ENCODE measurements at regions not wholly inside any gene's neighbourhood (a gene's known extent, or its start where the extent isn't known, plus 50 kb on each side); places are given as distances from the start of the nearest gene placed in this dataset.
"Not testable (repeated sequence)": the region's sequence is repeated elsewhere in the genome, so short reads cannot be mapped to it uniquely, and the experiment has no call there.

- Histone ChIP-seq H3K4me1 (no peaks in the 10 kb centered on the region), H3K4me3 (no peak overlapping the region), H3K9me3 (no peaks in the 10 kb centered on the region), H3K27ac (no peak overlapping the region), H3K36me3 (no peaks in the 10 kb centered on the region), H3K27me3 (no peaks in the 10 kb centered on the region)
- no peak for TF ChIP-seq CTCF (IDR thresholded peaks at IDR 0.05)
- TF ChIP-seq POLR2A (IDR thresholded peaks at IDR 0.05), result no peak
- no peak for TF ChIP-seq POLR2AphosphoS5 (IDR thresholded peaks at IDR 0.05)
- DNase-seq (ENCODE audit: low spot score in 2 of 2), result no peak
- intact Hi-C loops (cut with DNase I; ENCODE audit: low total_unique reads), result loop anchor here (5.0 kb wide), 1 partner anchor 724 kb away; no protein-coding TSS in a partner anchor
Observed at GRCh38 chr2:220775856-220776488, 796.1 kb downstream of the EPHA4 start.

- not testable (repeated sequence) for H3K4me1 ChIP-seq; DNase-seq (ENCODE audit: low spot score in 2 of 2); H3K9me3 ChIP-seq; H3K27ac ChIP-seq; H3K27me3 ChIP-seq; H3K4me3 ChIP-seq; H3K36me3 ChIP-seq
- intact Hi-C loops (cut with DNase I; ENCODE audit: low total_unique reads), result loop anchor here (5.0 kb wide), 1 partner anchor 727 kb away; no protein-coding TSS in a partner anchor
Observed at GRCh38 chr2:220779076-220779475, 793.0 kb downstream of the EPHA4 start.

- Histone ChIP-seq H3K27me3 (no peaks in the 10 kb centered on the region), H3K36me3 (no peaks in the 10 kb centered on the region), H3K4me3 (no peak overlapping the region), H3K27ac (peak overlapping the region; percentile 38 to 50), H3K4me1 (no peaks in the 10 kb centered on the region), H3K9me3 (no peaks in the 10 kb centered on the region)
- no peak for TF ChIP-seq POLR2A (IDR thresholded peaks at IDR 0.05)
- no peak for TF ChIP-seq CTCF (IDR thresholded peaks at IDR 0.05)
- TF ChIP-seq POLR2AphosphoS5 (IDR thresholded peaks at IDR 0.05), result no peak
- no peak for DNase-seq (ENCODE audit: low spot score in 2 of 2)
- intact Hi-C loops (cut with DNase I; ENCODE audit: low total_unique reads), result loop anchor here (5.0 kb wide), 1 partner anchor 727 kb away; no protein-coding TSS in a partner anchor
Observed at GRCh38 chr2:220779511-220779910, 792.6 kb downstream of the EPHA4 start.

- H3K4me1 ChIP-seq, result no peaks in the 10 kb centered on the region
- H3K36me3 ChIP-seq, result no peaks in the 10 kb centered on the region
- no peaks in the 10 kb centered on the region for H3K9me3 ChIP-seq
- no peak for TF ChIP-seq POLR2AphosphoS5 (IDR thresholded peaks at IDR 0.05)
- no peak for TF ChIP-seq CTCF (IDR thresholded peaks at IDR 0.05)
- no peak for TF ChIP-seq POLR2A (IDR thresholded peaks at IDR 0.05)
- peak overlapping the region; percentile 70 to 76 for H3K27ac ChIP-seq
- H3K4me3 ChIP-seq, result no peak overlapping the region
- intact Hi-C loops (cut with DNase I; ENCODE audit: low total_unique reads), result loop anchor here (5.0 kb wide), 1 partner anchor 728 kb away; no protein-coding TSS in a partner anchor
- DNase-seq (ENCODE audit: low spot score in 2 of 2), result no peak
- H3K27me3 ChIP-seq, result no peaks in the 10 kb centered on the region
Observed at GRCh38 chr2:220779931-220780330, 792.2 kb downstream of the EPHA4 start.

- H3K27ac ChIP-seq, result no peak overlapping the region
- H3K9me3 ChIP-seq, result no peaks in the 10 kb centered on the region
- DNase-seq (ENCODE audit: low spot score in 2 of 2), result no peak
- no peaks in the 10 kb centered on the region for H3K36me3 ChIP-seq
- H3K4me1 ChIP-seq, result no peaks in the 10 kb centered on the region
- TF ChIP-seq CTCF (IDR thresholded peaks at IDR 0.05) (no peak), POLR2A (IDR thresholded peaks at IDR 0.05) (no peak), POLR2AphosphoS5 (IDR thresholded peaks at IDR 0.05) (no peak)
- H3K4me3 ChIP-seq, result no peak overlapping the region
- intact Hi-C loops (cut with DNase I; ENCODE audit: low total_unique reads), result no loop called here
- H3K27me3 ChIP-seq, result no peaks in the 10 kb centered on the region
Observed at GRCh38 chr2:220781622-220782241, 790.4 kb downstream of the EPHA4 start.

Measured in breast epithelium (tissue), 4 donors.